ENCODE measurements at regions not wholly inside any gene's neighbourhood (a gene's known extent, or its start where the extent isn't known, plus 50 kb on each side); places are given as distances from the start of the nearest gene placed in this dataset.

DNA sequence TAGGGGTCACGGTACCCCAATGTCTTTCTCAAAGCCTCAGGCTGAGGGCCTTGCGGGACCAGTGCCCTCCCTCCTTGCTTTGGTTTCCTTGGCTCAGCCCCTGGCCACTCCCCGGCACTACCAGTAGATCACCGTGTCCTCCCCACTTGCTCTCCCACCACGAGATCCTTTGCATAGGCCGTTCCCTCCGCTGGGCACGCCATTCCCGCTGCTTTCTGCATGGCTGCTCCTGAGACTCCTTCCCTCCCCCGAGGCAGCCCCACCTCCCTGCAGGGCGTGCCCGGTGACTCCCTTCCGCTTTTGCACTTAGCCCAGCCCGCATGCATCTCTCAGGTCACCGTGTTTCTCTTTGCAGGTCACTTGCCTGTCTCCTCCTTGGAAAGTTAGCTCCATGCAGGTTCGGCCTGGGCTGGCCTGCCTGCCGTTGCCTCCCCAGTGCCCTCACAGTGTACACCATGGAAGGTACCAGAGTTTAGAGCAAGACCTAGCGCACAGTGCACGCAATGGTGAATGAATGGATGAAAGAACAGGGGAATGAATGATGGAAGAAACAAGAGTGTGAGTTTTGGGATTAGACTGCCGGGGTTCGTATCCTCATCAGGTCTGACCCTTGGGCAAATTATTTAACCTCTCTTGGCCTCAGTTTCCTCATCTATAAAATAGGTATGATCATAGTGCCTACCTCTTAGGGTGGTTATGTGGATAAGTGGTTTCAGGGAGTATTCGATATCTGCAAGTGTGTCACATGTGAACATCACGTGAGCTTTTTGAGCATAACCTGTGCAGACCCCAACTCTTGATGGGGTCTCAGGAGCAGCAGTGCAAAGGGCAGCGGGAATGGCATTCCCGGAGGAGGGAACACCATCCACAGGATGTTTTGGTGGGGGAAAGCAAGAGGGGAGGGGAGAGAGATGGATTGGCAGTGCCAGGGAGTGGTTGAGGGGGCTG, 214.3 kb downstream of the C9orf50 start:
- TF ChIP-seq, protein P1, sequence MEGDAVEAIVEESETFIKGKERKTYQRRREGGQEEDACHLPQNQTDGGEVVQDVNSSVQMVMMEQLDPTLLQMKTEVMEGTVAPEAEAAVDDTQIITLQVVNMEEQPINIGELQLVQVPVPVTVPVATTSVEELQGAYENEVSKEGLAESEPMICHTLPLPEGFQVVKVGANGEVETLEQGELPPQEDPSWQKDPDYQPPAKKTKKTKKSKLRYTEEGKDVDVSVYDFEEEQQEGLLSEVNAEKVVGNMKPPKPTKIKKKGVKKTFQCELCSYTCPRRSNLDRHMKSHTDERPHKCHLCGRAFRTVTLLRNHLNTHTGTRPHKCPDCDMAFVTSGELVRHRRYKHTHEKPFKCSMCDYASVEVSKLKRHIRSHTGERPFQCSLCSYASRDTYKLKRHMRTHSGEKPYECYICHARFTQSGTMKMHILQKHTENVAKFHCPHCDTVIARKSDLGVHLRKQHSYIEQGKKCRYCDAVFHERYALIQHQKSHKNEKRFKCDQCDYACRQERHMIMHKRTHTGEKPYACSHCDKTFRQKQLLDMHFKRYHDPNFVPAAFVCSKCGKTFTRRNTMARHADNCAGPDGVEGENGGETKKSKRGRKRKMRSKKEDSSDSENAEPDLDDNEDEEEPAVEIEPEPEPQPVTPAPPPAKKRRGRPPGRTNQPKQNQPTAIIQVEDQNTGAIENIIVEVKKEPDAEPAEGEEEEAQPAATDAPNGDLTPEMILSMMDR (conservative IDR thresholded peaks at IDR 0.05; ENCODE audit: low read depth, low read length), result no peak
- DNase-seq (ENCODE audit: low read depth), result no peak

DNA sequence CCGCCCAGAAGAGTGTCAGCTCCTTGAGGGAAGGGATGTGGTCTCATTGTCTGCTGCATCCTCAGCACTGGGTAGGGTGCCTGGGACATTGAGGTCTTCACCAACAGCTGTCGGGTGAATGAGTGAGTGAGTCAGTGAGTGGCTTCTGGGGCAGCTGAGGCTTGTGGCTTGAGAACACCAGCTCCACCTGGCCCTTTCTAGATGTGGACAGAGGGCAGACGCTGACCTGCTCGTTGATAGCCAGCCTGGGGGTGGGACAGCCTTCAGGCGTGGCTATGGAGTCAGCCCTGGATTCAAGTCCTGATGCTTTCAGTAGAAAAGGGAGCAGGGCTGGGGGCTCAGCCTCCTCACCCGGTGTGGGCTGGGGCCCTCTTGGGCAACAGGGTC, 215.1 kb downstream of the C9orf50 start:
- no peak for DNase-seq (ENCODE audit: low read depth)
- H3K4me3 ChIP-seq (ENCODE audit: low read depth, low read length), result no peak overlapping the region
- TF ChIP-seq, protein P1 (conservative IDR thresholded peaks at IDR 0.05; ENCODE audit: low read depth, low read length), result no peak

More for the DNA sequence above, 214.3 kb downstream of the C9orf50 start:
- H3K4me3 ChIP-seq (ENCODE audit: low read depth, low read length), result peak overlapping the region; percentile 38

DNA sequence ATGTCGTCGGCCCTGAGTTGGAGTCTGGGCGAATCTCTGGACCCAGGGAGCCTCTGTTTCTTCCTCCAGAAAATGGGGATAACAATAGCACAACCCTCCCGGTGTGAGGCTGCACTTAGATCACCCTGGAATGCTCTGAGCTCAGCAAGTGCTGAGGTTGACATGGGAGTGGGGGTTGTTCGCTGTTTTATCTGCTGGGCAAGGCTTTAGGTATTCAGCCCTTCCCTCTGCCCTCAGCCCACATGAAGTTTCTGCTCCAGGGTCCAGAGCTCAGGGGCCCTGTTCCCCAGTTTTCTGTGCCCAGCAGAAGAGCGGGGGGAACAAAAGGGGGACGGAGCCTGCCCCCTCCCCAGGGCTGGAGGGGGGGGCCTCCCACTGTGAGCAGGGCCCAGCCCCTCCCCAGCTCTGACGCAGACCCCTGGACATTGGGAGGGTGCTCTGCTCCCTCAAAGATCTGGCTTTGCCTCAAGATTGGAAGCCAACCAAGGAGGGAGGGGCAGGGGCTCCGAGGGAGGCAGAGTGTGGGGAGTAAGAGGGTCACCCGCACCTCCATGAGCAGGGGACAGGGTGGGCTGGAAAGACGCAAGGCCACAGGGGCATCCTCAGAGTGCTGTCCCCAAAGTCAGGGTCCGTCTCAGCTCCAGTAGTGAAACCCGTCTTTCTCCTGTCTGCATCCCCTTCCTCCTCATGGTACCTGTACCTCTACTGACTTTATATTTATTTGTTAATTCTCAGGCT, 215.6 kb downstream of the C9orf50 start:
- TF ChIP-seq, protein P1 (conservative IDR thresholded peaks at IDR 0.05; ENCODE audit: low read depth, low read length), result no peak
- DNase-seq (ENCODE audit: low read depth), result no peak
- H3K4me3 ChIP-seq (ENCODE audit: low read depth, low read length), result no peak overlapping the region

DNA sequence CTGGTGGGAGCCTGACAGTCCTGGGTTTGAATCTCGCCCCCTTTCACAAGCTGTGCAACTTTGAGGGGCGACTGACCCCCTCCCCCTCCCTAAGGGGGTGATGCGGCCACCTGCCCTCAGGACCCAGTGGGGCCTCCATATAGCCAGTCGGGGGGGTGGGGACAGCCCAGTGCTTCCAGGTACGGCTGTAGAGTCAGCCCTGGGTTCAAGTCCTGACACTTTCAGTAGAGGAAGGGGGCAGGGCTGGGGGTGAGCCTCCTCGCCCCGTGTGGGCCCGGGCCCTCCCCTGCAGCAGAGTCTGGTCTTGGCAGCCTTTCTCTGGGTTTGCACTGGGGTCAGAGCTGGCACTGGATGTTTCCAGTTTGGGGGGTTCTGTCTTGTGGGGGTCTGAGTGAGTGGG, 216.3 kb downstream of the C9orf50 start:
- TF ChIP-seq, protein P1 (conservative IDR thresholded peaks at IDR 0.05; ENCODE audit: low read depth, low read length), result no peak
- DNase-seq (ENCODE audit: low read depth), result no peak
- H3K4me3 ChIP-seq (ENCODE audit: low read depth, low read length), result no peak overlapping the region

DNA sequence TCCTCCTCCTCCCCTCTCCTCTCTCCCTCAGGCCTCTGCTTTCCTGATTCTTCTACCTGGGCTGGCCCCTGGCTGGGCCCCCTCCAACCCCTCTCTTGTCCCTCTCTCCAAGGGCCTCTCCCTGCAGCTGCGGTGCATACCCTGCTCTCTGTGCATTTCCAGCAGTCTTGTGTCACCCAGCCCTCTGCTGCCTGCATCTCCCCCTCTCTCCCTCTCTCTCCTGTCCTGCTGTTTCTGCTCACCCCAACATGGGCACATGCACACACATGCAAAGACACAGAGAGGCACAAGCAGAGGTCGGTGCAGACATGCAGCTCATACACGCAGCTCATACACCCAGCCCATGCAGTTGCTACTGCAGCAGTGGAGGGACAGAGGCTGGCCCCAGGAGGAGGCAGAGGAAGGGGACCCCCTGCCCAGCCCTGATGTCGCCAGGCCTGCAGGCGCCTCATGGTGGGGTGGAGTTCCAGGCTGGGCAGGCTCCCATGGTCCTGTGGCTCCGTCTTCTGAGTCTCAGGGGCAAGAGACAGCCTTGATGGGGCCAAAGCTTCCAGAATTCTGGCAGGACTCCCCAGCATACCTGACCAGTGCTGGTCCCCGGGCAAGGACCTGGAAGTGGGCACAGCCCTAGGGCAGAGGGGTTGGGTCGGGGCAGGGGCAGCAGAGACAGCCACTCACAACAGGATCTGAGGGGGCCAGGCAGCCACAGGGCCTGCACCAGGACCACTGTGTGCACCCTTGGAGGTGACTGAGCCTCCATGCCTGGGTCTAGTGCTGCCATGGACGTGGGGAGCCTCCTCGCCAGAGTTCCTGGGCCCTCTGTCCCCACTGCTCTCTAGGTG, 216.9 kb downstream of the C9orf50 start:
- TF ChIP-seq, protein P1 (conservative IDR thresholded peaks at IDR 0.05; ENCODE audit: low read depth, low read length), result no peak

DNA sequence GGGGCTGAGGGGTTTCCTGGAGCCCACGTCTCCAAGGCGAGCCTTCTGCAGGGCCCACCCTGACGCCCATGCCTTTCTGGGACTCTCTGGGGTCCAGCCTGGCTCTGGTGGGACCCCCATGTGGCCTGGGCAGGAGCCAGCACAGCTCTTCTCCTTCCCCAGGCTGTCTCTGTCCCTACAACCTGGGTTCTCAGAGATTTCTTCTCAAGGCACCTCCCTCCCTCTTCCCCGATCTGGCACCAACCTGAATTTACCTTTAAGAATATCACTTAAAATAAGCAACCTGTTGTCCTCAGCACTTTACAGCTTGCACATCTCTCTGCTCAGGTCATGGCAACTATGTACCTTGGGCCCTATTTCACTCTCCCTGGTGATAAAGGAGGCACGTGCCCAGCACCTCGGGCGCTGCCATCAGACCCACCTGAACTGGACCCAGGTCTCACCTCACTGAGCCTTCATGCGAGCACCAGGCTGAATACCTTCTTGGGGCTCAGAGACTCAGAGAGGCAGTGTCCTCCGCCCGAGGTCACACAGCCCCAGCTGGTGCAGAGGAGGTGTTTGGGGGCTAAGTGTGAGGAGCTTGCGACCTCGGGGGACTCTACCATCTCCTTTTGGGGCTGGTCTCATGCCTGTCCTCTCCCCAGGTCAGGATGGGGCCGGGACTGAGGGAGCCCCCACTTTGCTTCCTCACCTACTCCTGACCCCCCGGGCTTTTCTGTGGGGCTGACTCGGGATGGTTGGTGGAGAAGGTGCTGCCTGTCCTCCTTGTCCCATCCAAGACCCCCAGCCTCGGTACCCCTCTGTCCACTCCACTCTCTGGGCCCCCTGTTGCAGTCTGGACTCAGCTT, 217.7 kb downstream of the C9orf50 start:
- no peak for DNase-seq (ENCODE audit: low read depth)
- H3K4me3 ChIP-seq (ENCODE audit: low read depth, low read length), result no peak overlapping the region
- TF ChIP-seq, protein P1 (conservative IDR thresholded peaks at IDR 0.05; ENCODE audit: low read depth, low read length), result no peak

More for the DNA sequence above, 216.9 kb downstream of the C9orf50 start:
- H3K4me3 ChIP-seq (ENCODE audit: low read depth, low read length), result no peak overlapping the region
- no peak for DNase-seq (ENCODE audit: low read depth)
